GM21737 (cell line): ENCODE measurements at regions not wholly inside any gene's neighbourhood (a gene's known extent, or its start where the extent isn't known, plus 50 kb on each side); places are given as distances from the start of the nearest gene placed in this dataset.
"Not testable (repeated sequence)": the region's sequence is repeated elsewhere in the genome, so short reads cannot be mapped to it uniquely, and the experiment has no call there.

Experiments
- ATAC-seq: cut with Tn5 transposase; IDR thresholded peaks from one replicate; pipeline ENCODE4 v1.9.1; 2021; ENCODE audit warnings: mild to moderate bottlenecking, moderate library complexity; ENCODE audit not compliant: unreplicated experiment

DNA sequence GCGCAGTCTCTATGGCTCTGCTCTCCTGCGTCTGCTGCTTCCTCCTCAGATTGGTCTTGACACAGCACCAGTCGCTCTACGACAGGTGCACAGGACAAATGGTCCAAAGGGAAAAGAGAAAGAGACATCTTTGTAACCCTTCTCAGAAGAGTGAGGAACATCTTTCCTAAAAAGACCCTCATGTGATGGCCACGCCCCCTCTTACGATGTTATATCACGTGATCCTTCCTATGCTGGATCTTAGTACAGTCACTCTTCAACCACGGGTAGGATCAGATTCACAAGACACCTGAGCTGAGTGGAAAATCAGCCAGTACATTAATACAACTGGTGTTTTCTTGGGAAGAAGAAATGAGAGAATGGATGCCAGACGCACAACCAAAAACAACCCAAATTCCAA is 262.2 kb upstream of the CELF2 start:
- no peak for ATAC-seq

DNA sequence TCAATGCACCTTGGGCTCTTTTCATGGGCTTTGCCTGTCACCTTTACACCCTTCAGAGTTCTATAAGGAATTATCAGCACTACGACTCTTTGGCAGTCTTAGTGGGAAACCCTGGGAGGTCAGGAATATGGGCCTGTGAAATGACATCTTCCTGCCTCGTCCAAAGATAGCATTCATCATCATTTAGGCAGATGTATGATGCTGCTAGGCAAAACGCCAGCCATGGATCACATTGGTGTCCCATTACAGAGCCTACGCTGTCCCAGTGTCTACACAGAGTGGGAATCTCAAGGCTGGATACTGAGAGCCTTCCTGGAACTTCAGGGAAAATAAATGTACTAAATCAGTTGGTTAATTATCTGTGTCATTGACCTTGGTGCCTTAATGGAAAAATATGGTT is 259.4 kb upstream of the CELF2 start:
- ATAC-seq = no peak

DNA sequence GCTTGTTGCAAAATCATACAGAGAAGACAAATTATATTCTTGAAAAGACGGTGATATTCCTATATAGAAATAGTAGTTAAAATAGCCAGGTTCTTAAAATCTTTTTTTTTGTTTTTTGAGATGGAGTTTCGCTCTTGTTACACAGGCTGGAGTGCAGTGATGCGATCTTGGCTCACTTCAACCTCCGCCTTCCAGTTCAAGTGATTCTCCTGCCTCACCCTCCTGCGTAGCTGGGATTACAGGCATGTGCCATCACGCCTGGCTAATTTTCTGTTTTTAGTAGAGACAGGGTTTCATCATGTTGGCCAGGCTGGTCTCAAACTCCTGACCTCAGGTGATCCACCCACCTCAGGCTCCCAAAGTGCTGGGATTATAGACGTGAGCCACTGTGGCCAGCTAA is 257.9 kb upstream of the CELF2 start:
- not testable (repeated sequence) for ATAC-seq

DNA sequence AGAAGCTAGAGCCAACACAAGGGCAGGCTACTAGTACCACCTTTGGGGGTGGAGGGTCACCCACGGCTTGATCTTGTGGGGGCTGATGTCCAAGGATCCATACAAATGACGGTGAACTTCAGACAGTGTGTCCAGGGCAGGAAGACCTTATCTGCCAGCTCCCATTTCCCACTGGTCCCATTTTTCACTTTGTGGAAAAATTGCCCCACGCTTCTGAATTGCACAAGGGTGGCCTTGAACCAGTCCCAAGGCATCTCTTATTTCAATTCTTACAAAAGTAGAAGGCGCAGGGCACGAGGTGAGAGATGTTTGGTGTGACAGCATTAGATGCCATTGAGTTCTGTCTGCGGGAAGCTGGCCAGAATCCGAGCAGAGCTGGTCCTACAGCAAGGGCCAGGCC is 252.7 kb upstream of the CELF2 start:
- no peak for ATAC-seq

DNA sequence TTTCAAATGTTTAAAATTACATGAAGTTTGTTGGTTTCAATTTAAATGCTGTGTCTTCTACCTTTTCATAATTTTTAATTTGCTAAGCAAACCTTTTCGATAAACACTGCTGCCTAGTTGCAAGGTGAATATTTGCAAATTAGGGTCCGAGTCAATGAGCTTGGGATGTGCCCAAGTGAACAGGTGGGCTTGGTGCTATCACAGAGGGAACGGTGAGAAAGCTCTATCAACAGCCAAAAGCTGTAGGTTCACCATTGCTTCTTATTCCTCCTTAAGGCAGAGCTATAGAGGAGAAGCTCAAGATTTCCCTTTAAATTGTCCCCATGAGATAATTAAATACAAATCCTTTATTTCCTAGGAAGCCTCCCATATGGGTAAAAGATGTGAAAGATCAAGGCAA is 245.3 kb upstream of the CELF2 start:
- ATAC-seq = no peak

DNA sequence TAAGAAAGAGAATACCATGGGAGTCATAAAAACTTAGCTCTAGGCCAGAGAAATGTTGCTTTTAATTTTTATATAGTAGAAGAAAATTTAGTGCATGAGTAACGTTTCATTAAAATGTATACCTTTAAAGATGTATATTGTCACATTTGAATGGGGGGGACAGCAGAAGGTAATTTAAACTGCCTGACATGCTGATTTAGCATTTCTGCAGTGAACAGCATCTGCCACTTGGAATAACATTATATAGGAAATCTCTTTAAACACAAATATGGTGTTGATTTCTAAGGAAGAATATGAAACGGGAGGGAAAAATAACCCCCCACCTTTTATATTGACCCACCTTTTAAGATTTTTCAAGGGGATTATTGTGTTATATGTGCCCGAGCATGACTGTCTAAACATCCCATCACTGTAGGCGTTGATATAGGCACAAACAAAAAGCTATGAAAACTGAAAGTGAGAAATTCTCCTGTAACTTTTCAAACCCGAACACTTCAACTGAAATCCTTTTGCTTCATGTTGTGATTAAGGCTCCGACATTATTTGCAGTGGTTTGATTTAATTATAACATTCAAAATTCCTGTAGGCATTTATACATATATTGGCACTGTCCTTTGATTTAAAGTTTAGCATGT is 244.7 kb upstream of the CELF2 start:
- no peak for ATAC-seq

DNA sequence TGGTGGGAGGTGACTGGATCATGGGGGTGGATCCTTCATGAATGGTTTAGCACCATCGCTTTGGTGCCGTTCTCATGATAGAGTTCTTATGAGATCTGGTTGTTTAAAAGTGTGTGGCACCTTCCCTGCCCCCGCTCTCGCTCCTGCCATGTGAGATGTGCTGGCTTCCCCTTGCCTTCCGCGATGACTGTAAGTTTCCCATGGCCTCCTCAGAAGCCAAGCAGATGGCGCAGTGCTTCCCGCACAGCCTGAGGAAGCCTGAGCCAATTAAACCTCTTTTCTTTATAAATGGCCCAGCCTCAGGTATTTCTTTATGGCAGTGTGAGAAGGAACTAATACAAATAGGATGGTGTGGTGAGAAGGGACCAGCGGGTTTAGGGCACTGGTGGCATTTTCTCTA is 243.3 kb upstream of the CELF2 start:
- ATAC-seq = no peak

DNA sequence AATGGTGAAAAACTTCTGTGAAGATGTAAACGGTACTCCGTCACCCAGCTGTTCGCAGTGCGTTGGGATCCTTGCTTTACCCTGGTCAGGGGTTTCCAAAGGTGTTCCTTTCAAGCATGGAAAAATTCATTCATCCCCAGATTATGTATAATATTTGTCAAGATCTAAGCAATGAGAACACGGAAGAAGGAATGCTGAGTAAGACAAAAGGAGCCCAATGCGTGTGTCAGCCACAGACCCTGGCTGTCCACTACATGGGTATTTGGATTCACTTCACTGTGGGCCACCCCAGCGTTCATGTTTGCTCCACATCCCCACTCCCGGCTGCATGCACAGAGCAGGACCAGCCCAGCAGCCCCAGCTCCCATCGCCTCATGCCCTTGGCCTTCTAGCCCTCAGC is 241.3 kb upstream of the CELF2 start:
- no peak for ATAC-seq

DNA sequence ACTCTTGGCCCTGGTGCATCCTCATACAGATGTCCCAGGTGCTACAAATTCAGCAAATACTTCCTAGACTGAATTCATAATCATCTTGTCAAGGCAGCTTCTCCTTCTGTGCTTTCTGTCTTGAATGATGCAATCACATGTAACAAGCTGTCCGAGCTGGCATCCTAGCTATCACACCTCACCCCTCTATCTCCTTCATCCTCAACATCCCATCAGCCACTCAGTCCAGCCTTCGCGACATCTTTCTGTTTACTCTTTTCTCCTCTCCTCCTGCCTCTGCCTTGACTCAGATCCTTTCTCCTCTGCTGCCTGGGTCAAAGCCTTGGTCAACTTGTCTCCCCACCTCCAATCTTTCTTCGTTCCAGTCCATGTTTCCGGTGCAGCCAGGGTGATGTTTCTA is 240.4 kb upstream of the CELF2 start:
- no peak for ATAC-seq

DNA sequence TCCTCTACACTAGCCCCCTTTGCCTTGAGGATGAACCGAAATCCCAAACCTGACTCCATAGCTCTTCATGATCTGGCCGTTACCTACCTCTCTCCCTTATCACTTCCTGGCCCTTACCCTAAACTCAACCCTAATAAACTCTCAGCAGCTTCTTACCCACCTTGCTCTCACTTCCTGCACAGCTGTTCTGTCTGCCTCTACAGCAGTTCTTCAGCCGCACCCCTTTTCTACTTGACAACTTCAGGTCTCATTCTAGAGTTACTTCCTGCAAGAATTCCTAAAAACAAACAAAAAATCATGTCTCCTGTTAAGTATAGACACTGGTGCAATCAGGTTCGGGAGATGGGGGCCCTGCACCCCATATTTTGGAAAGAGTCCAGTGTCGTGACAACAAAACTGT is 239.9 kb upstream of the CELF2 start:
- ATAC-seq = no peak

DNA sequence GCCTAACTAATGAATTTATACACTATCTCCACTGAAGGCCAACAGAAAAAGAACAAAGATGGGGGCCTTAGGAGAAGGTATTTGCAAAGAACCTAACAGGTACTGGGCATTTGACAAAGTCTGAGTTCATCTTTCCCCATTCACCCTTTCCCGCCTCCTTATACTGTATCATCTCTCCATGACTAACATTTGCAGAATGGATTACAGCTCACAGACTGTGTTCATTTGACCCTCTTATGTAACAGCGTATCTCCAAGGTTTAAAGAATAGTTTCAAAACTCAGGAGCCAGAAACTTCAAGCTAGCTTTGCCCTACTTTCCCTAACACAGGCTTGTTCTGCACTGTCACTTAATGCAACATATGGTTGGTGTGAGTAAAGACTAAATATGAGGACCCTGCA is 238.7 kb upstream of the CELF2 start:
- no peak for ATAC-seq

DNA sequence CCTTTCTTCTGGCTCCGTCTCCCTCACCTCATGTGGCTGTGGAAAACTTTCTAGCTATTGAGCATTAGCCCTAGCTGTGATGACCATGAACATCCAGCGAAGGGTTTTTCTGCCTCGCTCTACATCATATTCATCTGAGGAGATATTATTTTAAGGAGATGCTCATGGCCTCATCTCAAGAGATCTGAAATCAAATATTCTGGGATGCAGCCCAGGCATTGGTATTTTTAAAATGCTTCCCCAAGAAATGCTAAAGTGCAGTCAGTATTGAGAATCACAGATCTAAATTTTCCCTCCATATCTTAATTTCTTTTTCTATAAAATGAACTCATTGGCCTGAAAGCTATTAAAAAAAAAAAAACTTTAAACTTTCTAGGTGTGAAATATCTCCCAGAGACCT is 238.2 kb upstream of the CELF2 start:
- ATAC-seq = no peak

DNA sequence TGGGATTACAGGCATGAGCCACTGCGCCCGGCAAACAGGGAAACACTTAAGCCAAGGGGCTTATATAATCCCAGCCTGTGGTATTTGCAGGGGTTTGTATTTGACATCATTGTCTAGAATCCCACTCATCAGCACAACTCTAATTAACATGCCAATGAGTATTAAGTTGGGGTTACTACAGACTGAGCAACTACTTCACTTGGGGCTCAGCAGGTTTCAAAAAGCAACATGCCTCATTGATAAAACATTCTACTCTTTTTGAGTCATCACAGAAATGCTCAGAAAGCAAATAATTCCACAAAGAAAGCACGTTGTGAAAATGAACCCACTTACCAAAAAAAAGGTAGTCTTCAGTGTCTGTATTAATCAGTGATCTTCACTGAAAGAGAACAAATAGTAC is 236.9 kb upstream of the CELF2 start:
- no peak for ATAC-seq

DNA sequence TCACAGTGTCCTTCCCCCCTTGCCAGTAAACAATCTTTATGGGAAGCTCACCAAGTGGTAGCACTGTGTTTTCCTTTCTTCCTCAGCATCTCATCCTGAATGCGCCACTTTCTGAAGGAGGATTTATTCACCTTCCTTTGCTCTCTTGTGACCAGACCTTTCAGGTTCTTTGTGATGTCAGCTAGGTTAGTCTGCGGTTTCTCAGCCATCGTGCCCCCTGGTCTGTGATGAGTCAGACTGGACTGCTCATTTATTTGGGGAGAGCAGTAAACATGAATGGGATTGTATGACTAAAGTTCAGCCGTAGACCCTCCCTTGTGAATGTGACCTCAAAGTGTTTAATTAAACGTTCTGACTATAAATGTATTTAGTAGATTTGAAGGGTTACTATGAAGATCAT is 235.1 kb upstream of the CELF2 start:
- ATAC-seq = no peak

DNA sequence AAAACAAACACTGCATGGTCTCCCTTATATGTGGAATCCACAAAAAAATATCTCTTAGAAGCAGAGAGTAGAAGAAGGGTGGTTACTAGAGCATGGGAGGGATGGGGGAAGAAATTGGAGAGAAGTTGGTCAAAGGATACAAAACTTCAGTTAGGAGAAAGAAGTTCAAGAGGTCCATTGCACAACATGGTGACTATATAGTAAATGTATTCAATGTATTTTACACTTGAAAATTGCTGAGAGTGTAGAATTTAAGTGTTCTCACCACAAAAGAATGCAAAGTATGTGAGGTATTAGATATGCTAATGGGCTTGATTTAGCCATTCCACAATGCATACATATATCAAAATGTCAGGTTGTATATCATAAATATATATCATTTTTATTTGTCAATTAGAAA is 232.0 kb upstream of the CELF2 start:
- ATAC-seq = no peak

DNA sequence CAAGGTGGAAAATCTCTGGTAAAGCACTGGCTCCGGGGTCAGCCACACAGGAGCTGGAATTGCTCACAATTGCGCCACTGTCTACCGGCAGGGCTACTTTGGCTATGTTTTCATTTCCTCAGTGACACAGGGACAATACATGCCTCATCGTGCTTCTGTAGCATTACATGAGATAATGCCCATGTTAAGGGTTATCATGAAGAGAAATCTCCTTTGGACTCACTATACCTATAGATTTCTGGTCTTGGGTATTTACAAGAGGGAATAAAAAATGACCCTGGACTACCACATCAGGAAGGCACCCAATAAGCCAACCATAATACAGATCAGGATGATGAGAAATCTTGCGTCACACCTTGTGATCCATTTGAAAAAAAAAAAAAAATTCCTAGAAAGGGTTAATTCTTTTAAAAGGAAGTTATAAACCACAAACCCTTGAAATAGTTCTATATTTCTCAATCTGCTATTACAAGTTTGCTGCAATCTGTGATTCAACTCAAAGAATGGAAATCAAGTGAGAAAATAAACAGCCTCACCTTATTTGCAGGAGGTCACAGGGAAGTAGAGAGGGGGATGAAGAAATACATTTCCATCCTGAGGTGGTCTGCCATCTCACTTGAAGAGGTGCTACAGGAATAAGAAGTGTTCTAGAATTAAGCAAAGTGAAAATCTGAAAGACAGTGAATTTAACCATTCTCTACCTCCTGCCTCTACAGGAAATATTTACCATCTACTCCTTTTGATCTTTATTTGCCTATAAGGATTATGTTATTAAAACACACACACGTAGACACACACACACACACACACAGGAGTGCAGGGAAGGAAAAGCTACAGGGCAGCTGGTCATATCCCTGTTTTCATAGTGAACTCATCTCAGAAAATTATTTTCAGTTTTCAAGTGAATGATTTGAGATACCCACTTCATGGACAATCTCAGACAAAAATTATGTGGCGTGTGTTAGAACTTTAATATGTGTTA is 231.3 kb upstream of the CELF2 start:
- no peak for ATAC-seq

DNA sequence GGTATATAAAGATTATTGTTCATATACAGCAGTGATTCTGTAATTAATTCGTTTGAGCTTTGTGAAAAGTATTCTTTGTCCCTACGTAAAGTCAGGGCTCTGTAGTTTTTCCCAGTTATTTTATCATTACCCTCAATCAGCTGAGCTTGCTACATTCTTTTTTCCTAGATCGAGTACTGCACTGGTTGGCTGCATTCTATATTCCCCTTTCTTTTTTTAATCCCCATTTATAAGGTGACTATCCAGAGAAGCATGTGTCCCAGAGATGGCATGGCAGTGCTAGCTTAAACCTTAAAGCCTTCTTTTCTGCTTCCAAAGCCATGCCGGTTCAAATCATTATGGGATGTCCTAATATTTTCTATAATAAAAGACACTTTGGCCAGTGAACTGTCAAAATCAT is 230.1 kb upstream of the CELF2 start:
- no peak for ATAC-seq

DNA sequence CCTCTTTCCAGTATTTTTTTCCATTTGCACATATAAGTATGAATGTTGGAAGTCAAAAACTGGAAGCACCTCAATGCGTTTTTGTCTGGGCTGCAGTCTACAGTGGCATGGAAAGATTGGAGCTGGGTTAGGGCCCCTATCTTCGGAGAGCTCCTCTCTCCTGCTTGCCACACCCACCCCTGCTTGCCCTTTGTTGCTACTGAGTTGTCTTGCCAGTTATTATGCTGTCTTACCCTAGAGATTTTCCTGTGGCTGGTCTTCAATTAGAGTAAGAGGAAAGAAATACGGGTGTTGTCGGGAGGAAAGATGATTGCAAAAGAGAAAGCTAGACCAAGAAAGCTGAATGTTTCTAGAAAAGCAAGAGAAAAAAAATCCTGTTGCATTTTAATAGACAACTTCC is 228.9 kb upstream of the CELF2 start:
- ATAC-seq = no peak

DNA sequence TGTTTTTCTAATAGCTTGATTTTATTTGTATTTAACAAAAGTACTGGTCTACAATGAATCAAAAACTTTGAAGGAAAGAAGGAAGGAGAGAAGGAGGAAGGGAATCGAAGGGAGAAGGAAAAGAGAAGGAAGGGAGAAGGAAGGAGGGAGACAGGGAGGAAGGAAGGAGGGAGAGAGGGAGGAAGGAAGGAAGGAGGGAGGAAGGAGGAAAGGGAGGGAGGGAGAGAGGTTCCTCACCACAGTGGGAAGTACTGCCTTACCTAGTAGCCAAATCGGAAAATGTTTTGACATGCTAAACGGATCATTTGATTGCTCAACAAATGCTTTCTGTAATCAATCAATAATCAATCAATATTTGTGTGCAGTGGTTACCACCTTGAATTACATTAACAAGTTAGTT is 225.8 kb upstream of the CELF2 start:
- ATAC-seq = no peak

DNA sequence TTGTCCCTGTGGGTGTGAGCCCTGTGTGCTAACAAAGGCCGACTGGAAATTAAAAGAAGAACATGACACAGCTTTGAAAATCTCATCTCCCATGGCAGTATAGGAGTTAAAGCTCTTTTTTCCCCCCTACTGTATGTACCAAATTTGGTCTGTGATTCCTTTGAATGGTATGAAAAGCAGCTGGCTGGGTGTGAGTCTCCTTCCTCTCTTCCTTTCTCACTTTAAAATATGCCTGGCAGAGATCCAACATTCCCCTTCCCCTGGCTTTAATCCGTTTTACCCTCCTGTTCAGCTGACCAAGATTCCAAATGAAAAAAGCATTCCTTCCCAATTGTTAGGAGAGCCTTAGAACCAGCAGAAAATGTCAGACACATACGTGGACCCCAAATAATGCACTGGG is 225.0 kb upstream of the CELF2 start:
- no peak for ATAC-seq

DNA sequence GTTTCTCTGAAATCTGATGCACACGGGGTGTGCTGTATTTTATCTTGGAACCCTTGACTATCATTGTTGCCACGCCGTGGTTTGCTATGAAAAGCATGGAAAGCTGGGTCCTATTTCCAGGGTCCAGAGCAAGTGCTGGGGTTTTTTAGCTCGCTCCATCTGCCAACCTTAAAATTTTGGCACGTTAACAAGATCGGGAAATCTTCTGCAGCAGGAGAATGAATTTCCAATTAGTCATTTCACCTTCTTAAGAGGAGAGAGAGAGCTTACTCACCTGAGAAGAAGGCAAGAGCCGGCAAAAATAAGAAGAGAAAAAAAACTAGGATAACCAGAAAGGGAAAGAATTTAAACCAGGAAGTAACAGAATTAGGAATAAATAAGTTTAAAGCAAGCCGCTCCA is 223.6 kb upstream of the CELF2 start:
- no peak for ATAC-seq

DNA sequence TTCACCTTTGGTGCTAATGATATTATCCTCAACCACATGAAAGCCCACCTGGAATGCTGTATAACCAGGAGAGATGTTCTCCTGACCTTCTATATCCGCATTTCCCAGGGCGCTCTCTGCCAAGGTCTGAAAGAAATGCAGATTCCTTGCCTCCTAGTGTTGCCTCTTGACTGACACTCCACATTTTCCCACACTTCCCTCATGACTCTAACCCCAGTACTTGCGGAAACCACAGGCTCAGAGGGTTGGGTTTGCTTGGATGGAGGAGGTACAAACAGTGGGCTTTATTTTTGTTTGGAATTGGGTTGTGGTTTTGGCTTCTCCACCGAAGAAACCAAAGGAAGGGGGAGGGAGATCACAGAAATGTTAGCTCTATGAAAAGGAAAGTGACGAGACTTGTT is 222.9 kb upstream of the CELF2 start:
- ATAC-seq = no peak
